Neural cell (in vitro differentiated cells): ENCODE measurements at regions not wholly inside any gene's neighbourhood (a gene's known extent, or its start where the extent isn't known, plus 50 kb on each side); places are given as distances from the start of the nearest gene placed in this dataset.

Experiments
- H2AFZ ChIP-seq: fragments of 200-600, 300-800 bp; sonication (generic), shearing (Covaris generic); 2 replicates; pipeline ENCODE4 v1.6.0; 2014; ENCODE audit warnings: low read depth, mild to moderate bottlenecking, antibody characterized with exemption, low read length, moderate library complexity
- H3F3A ChIP-seq: fragments of 200-600 bp; shearing (Covaris generic); 2 replicates; pipeline ENCODE4 v1.6.1; 2016; ENCODE audit warnings: mild to moderate bottlenecking, moderate library complexity, mixed read lengths, antibody characterized with exemption, low read length; ENCODE audit not compliant: insufficient read depth, poor library complexity, severe bottlenecking
- H3K27ac ChIP-seq: fragments of 200-600, 300-800 bp; sonication (generic), shearing (Covaris generic); 2 replicates; pipeline ENCODE4 v1.5.1; 2014; ENCODE audit warnings: mild to moderate bottlenecking, low read length, moderate library complexity
- H3K27me3 ChIP-seq: fragments of 300-800, 200-600 bp; sonication (generic), shearing (Covaris generic); 2 replicates; pipeline ENCODE4 v1.6.0; 2014; ENCODE audit warnings: mild to moderate bottlenecking, low read depth, low read length, moderate library complexity; ENCODE audit not compliant: insufficient read depth
- H3K36me3 ChIP-seq: fragments of 300-800, 200-600 bp; sonication (generic), shearing (Covaris generic); 2 replicates; pipeline ENCODE4 v1.5.1; 2014; ENCODE audit warnings: mild to moderate bottlenecking, antibody characterized with exemption, low read length, moderate library complexity; ENCODE audit not compliant: insufficient read depth
- H3K4me2 ChIP-seq: fragments of 300-800, 200-600 bp; sonication (generic), shearing (Covaris generic); 2 replicates; pipeline ENCODE4 v1.6.0; 2014; ENCODE audit warnings: mild to moderate bottlenecking, low read length
- H3K4me3 ChIP-seq: fragments of 300-800, 200-600 bp; sonication (generic), shearing (Covaris generic); 2 replicates; pipeline ENCODE4 v1.5.1; 2014; ENCODE audit warnings: mild to moderate bottlenecking, low read length, moderate library complexity
- H3K79me2 ChIP-seq: fragments of 200-600 bp; shearing (Covaris generic); replicated peaks from 2 replicates; pipeline ENCODE4 v1.6.0; 2014; ENCODE audit warnings: mild to moderate bottlenecking, low read length, moderate library complexity; ENCODE audit not compliant: insufficient read depth
- H3K9ac ChIP-seq: fragments of 300-800, 200-600 bp; sonication (generic), shearing (Covaris generic); 2 replicates; pipeline ENCODE4 v1.6.1; 2016; ENCODE audit warnings: mild to moderate bottlenecking, low read length, mixed read lengths
- H3K9me2 ChIP-seq: fragments of 200-600 bp; shearing (Covaris generic); 2 replicates; pipeline ENCODE4 v1.6.1; 2016; ENCODE audit warnings: mild to moderate bottlenecking, low read length, mixed read lengths; ENCODE audit not compliant: insufficient read depth
- H3K9me3 ChIP-seq: fragments of 200-600, 300-800 bp; sonication (generic), shearing (Covaris generic); 2 replicates; pipeline ENCODE4 v1.6.1; 2016; ENCODE audit warnings: mild to moderate bottlenecking, mixed run types, low read length, moderate library complexity, mixed read lengths
- H4K20me1 ChIP-seq: fragments of 200-600 bp; shearing (Covaris generic); 2 replicates; pipeline ENCODE4 v1.6.1; 2016; ENCODE audit warnings: mild to moderate bottlenecking, mixed run types; ENCODE audit not compliant: insufficient read depth
- CTCF ChIP-seq: fragments of 450-650 bp; IDR thresholded peaks from 2 replicates; pipeline ENCODE4 v1.5.1; 2014; ENCODE audit warnings: antibody characterized with exemption, mild to moderate bottlenecking, moderate library complexity; ENCODE audit not compliant: poor library complexity, severe bottlenecking
- EP300 ChIP-seq: fragments of 450-650 bp; conservative IDR thresholded peaks from 2 replicates; pipeline ENCODE4 v1.6.1; 2014; ENCODE audit warnings: antibody characterized with exemption, mild to moderate bottlenecking, moderate library complexity; ENCODE audit not compliant: poor library complexity, severe bottlenecking
- EZH2 ChIP-seq: fragments of 200-600, 300-800 bp; shearing (Covaris generic), sonication (generic); IDR thresholded peaks from 2 replicates; pipeline ENCODE4 v1.6.1; 2014; ENCODE audit warnings: antibody characterized with exemption, low read length, borderline replicate concordance, mild to moderate bottlenecking; ENCODE audit not compliant: insufficient read depth, poor library complexity, severe bottlenecking
- MXI1 ChIP-seq: fragments of 450-650 bp; conservative IDR thresholded peaks from 2 replicates; pipeline ENCODE4 v1.6.1; 2014; ENCODE audit warnings: antibody characterized with exemption, mild to moderate bottlenecking; ENCODE audit not compliant: poor library complexity, severe bottlenecking
- POLR2AphosphoS5 ChIP-seq: IDR thresholded peaks from 2 replicates; pipeline ENCODE4 v1.6.1; 2012
- RAD21 ChIP-seq: fragments of 450-650 bp; conservative IDR thresholded peaks from 2 replicates; pipeline ENCODE4 v1.6.1; 2014; ENCODE audit warnings: antibody characterized with exemption, mild to moderate bottlenecking, moderate library complexity
- REST ChIP-seq: IDR thresholded peaks from 2 replicates; pipeline ENCODE4 v1.6.1; 2012; ENCODE audit warnings: borderline replicate concordance
- SMC3 ChIP-seq: fragments of 450-650 bp; conservative IDR thresholded peaks from 2 replicates; pipeline ENCODE4 v1.6.1; 2014; ENCODE audit warnings: antibody characterized with exemption, mild to moderate bottlenecking, moderate library complexity; ENCODE audit not compliant: poor library complexity
- TAF1 ChIP-seq: IDR thresholded peaks from 2 replicates; pipeline ENCODE4 v1.6.1; 2012; ENCODE audit warnings: low read depth

GRCh38 chr22:27028093-27028492 lies 370.7 kb downstream of the MIAT start:
- no peaks in the 10 kb centered on the region for H4K20me1 ChIP-seq
- H3F3A ChIP-seq, result peaks cover 7% of the 10 kb centered on the region
- H2AFZ ChIP-seq, result no peak overlapping the region
- no peak overlapping the region for H3K9ac ChIP-seq
- H3K4me2 ChIP-seq, result no peak overlapping the region
- no peak overlapping the region for H3K4me3 ChIP-seq
- no peaks in the 10 kb centered on the region for H3K9me2 ChIP-seq
- H3K36me3 ChIP-seq, result no peaks in the 10 kb centered on the region
- no peak overlapping the region for H3K27ac ChIP-seq
- no peaks in the 10 kb centered on the region for H3K9me3 ChIP-seq
- no peaks in the 10 kb centered on the region for H3K27me3 ChIP-seq
- H3K79me2 ChIP-seq, result no peaks in the 10 kb centered on the region
- TF ChIP-seq REST (no peak), MXI1 (no peak), SMC3 (no peak), CTCF (no peak), POLR2AphosphoS5 (no peak), RAD21 (no peak), EZH2 (no peak), EP300 (no peak), TAF1 (no peak)

DNA sequence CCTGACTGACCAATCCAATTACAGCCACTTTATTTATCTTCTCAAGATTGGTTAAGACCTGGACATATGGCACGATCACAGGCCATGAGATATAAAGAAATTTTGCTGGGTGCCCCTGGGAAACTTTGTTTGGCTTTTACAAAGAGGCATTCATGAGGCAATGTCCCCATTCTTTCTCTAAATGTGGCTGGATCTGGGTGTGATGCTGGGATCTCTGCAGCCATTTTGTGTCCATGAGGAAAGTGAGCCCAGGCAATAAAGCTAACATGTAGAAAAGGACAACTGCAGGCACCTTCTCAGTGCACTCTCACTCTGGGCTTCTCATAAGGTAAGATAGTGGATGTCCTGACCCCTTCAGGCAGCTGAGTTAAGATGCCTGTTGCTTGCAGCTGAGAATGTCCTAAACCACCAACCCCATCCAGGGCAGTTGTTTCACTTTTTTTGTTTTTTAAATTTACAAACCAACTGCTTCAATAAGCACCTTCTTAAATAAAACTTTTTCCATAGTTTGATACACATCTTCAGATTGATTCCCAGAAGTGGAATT lies 372.3 kb downstream of the MIAT start:
- Histone ChIP-seq H3K27ac (no peak overlapping the region), H3K4me2 (no peak overlapping the region), H2AFZ (no peak overlapping the region), H3K9me3 (no peaks in the 10 kb centered on the region), H3K79me2 (no peaks in the 10 kb centered on the region), H3F3A (no peaks in the 10 kb centered on the region), H4K20me1 (no peaks in the 10 kb centered on the region), H3K9ac (no peak overlapping the region), H3K9me2 (no peaks in the 10 kb centered on the region), H3K36me3 (no peaks in the 10 kb centered on the region), H3K4me3 (no peak overlapping the region), H3K27me3 (no peaks in the 10 kb centered on the region)
- TF ChIP-seq MXI1 (no peak), TAF1 (no peak), SMC3 (no peak), RAD21 (no peak), REST (no peak), EP300 (no peak), CTCF (no peak), EZH2 (no peak), POLR2AphosphoS5 (no peak)
